GM13977 (cell line): ENCODE measurements at regions not wholly inside any gene's neighbourhood (a gene's known extent, or its start where the extent isn't known, plus 50 kb on each side); places are given as distances from the start of the nearest gene placed in this dataset.
"Not testable (repeated sequence)": the region's sequence is repeated elsewhere in the genome, so short reads cannot be mapped to it uniquely, and the experiment has no call there.

ENCODE experiments used
- DNase-seq: peaks from one replicate; pipeline ENCODE4 v3.0.0; 2012; ENCODE audit warnings: low spot score
- in situ Hi-C: fragments of 300-500 bp; cut with MboI; formaldehyde crosslinking; loops from one replicate; pipeline ENCODE4 v1.12.0; 2022; ENCODE audit warnings: low sequenced_read_pairs, low pct_unique_long_range_greater_than_20kb, mixed read lengths, inconsistent platforms; ENCODE audit not compliant: unreplicated experiment
- TF ChIP-seq, protein P1 (sequence below): IDR thresholded peaks from 2 replicates; pipeline ENCODE4 v1.5.1; 2012; ENCODE audit warnings: mild to moderate bottlenecking, control low read depth; ENCODE audit not compliant: insufficient read depth; ENCODE audit errors: extremely low read depth, missing control alignments

DNA sequence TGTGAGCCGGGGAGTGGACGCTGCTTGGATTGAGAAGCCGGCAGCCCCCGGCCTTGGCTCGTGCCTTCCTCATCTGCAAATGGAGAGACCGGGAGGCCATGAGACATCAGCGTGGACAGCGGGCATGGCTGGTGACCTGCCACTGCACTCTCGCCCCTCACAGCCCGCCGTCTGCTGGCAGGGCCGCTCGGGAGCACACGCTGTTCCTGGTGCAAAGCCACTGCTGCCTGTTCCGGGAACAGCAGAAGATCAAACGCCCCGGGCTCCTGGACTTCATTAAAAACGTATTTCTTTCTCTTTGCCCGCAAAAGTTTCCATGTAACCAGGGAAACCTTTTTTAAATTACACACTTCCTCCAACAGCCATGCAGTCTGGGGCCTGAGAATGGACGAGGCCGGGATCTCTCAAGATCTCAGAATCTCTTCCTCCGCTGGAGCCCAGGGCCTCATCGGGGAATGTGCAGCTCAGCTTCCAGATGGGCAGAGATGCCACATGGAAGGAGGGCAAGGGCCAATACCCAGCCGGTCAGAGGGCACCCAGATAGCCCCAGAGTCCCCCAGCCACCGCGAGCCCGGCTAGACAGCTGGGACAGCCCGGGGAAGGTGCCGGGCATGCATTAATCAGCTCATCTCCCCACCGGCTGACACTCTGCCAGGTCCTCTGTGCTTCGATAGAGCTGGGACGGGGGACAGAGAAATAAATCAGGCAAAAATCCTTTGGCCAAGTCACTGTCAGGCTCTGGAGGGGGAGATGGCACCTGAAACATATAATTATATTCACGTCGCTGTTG, 62.8 kb upstream of the PRR5 start:
- TF ChIP-seq, protein P1, sequence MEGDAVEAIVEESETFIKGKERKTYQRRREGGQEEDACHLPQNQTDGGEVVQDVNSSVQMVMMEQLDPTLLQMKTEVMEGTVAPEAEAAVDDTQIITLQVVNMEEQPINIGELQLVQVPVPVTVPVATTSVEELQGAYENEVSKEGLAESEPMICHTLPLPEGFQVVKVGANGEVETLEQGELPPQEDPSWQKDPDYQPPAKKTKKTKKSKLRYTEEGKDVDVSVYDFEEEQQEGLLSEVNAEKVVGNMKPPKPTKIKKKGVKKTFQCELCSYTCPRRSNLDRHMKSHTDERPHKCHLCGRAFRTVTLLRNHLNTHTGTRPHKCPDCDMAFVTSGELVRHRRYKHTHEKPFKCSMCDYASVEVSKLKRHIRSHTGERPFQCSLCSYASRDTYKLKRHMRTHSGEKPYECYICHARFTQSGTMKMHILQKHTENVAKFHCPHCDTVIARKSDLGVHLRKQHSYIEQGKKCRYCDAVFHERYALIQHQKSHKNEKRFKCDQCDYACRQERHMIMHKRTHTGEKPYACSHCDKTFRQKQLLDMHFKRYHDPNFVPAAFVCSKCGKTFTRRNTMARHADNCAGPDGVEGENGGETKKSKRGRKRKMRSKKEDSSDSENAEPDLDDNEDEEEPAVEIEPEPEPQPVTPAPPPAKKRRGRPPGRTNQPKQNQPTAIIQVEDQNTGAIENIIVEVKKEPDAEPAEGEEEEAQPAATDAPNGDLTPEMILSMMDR, result no peak
- DNase-seq, result no peak
- in situ Hi-C loops, result loop anchor here (25.0 kb wide), 1 partner anchor 552 kb away; no protein-coding TSS in a partner anchor

- in situ Hi-C loops, result loop anchor here (25.0 kb wide), 1 partner anchor 549 kb away; no protein-coding TSS in a partner anchor
- not testable (repeated sequence) for DNase-seq
Measured at GRCh38 chr22:44636502-44637206, 65.3 kb upstream of the PRR5 start.

GRCh38 chr22:44635567-44635966, 66.4 kb upstream of the PRR5 start:
- not testable (repeated sequence) for DNase-seq
- in situ Hi-C loops, result loop anchor here (25.0 kb wide), 1 partner anchor 548 kb away; no protein-coding TSS in a partner anchor

- TF ChIP-seq, protein P1, result no peak
- DNase-seq, result no peak
- in situ Hi-C loops, result loop anchor here (25.0 kb wide), 1 partner anchor 547 kb away; no protein-coding TSS in a partner anchor
Measured at GRCh38 chr22:44634426-44635321, 67.3 kb upstream of the PRR5 start.

GRCh38 chr22:44633647-44634046, 68.4 kb upstream of the PRR5 start:
- DNase-seq, result no peak
- in situ Hi-C loops, result loop anchor here (25.0 kb wide), 1 partner anchor 546 kb away; no protein-coding TSS in a partner anchor
- TF ChIP-seq, protein P1, result no peak

DNA sequence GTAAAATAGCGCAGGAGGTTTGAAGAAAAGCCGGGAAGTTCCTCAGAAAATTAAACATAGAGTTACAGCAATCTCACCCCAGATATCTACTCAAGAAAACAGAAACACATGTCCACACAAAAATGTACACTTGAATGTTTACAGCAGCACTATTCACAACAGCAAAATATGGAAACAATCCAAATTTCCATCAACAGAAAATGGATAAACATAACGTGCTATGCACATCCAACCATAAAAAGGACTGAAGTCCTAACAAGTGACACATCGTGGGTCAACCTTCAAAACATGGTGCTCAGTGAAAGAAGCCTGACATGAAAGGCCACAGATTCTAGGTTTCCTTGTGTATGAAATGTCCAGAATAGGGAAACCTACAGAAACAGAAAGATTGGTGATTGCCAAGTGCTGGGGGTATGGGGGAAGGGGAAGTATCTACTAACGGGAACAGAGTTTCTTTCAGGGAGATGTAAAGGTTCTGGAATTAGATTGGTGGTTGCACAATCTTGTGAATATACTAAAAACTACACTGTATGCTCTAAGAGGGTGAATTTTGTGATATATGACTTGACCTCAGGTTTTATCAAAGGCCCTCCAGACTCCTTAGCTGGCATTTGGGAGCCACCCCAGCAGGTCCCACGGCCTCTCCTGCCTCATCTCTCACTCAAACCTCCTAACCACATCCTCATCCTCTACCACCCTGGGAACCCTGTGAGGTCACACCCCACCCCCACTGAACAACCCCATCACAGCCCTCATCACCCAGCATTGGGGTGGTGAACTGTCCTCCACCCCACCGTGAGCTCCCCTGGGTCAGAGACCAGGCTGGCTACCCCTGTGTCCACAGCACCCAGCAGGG, 69.2 kb upstream of the PRR5 start:
- no peak for DNase-seq
- in situ Hi-C loops, result loop anchor here (25.0 kb wide), 1 partner anchor 545 kb away; no protein-coding TSS in a partner anchor
- TF ChIP-seq, protein P1, result no peak
